ENCODE measurements at regions not wholly inside any gene's neighbourhood (a gene's known extent, or its start where the extent isn't known, plus 50 kb on each side); places are given as distances from the start of the nearest gene placed in this dataset.

- H3K27me3 ChIP-seq: no peaks in the 10 kb centered on the region
- H3K4me1 ChIP-seq: no peaks in the 10 kb centered on the region
- H3K9me3 ChIP-seq: no peaks in the 10 kb centered on the region
- WGBS, 2 donors: 81 to 91% methylated on average over 4 of the region's 4 CpGs
- H3K4me3 ChIP-seq (replicated peaks in 1 of 3): no peak overlapping the region
- intact Hi-C loops (cut with DNase I): no loop called here
- TF ChIP-seq CTCF (IDR thresholded peaks at IDR 0.05): no peak
- no peak for TF ChIP-seq POLR2A (IDR thresholded peaks at IDR 0.05)
- DNase-seq: no peak
- H3K36me3 ChIP-seq: no peaks in the 10 kb centered on the region
- no peak overlapping the region for H3K27ac ChIP-seq
Measured at GRCh38 chr5:167458412-167458811, 833.0 kb upstream of the WWC1 start.

GRCh38 chr5:167460449-167461020 is 830.9 kb upstream of the WWC1 start:
- H3K4me1 ChIP-seq: no peaks in the 10 kb centered on the region
- no peaks in the 10 kb centered on the region for H3K27me3 ChIP-seq
- intact Hi-C loops (cut with DNase I): no loop called here
- no peak for DNase-seq
- H3K4me3 ChIP-seq (replicated peaks in 1 of 3): no peak overlapping the region
- no peaks in the 10 kb centered on the region for H3K36me3 ChIP-seq
- H3K9me3 ChIP-seq: no peaks in the 10 kb centered on the region
- TF ChIP-seq CTCF (IDR thresholded peaks at IDR 0.05): no peak
- TF ChIP-seq POLR2A (IDR thresholded peaks at IDR 0.05): no peak
- no peak overlapping the region for H3K27ac ChIP-seq
- WGBS, 2 donors: 68 to 70% methylated on average over 4 of the region's 4 CpGs

- no peaks in the 10 kb centered on the region for H3K36me3 ChIP-seq
- intact Hi-C loops (cut with DNase I): no loop called here
- H3K4me1 ChIP-seq: no peaks in the 10 kb centered on the region
- no peaks in the 10 kb centered on the region for H3K27me3 ChIP-seq
- WGBS, 2 donors: 91 to 95% methylated on average over 1 of the region's 1 CpG
- no peak overlapping the region for H3K4me3 ChIP-seq (replicated peaks in 1 of 3)
- H3K9me3 ChIP-seq: no peaks in the 10 kb centered on the region
- no peak overlapping the region for H3K27ac ChIP-seq
- no peak for TF ChIP-seq CTCF (IDR thresholded peaks at IDR 0.05)
- TF ChIP-seq POLR2A (IDR thresholded peaks at IDR 0.05): no peak
- no peak for DNase-seq
Measured at GRCh38 chr5:167463939-167464338, 827.5 kb upstream of the WWC1 start.

GRCh38 chr5:167466992-167467391 is 824.5 kb upstream of the WWC1 start:
- 50 to 71% methylated on average over 5 of the region's 5 CpGs for WGBS, 2 donors
- H3K4me1 ChIP-seq: no peaks in the 10 kb centered on the region
- H3K27ac ChIP-seq: no peak overlapping the region
- TF ChIP-seq CTCF (IDR thresholded peaks at IDR 0.05) (no peak), POLR2A (IDR thresholded peaks at IDR 0.05) (no peak)
- intact Hi-C loops (cut with DNase I): no loop called here
- H3K4me3 ChIP-seq (replicated peaks in 1 of 3): no peak overlapping the region
- no peaks in the 10 kb centered on the region for H3K9me3 ChIP-seq
- H3K36me3 ChIP-seq: no peaks in the 10 kb centered on the region
- H3K27me3 ChIP-seq: no peaks in the 10 kb centered on the region
- DNase-seq: no peak

GRCh38 chr5:167472566-167473108 is 818.8 kb upstream of the WWC1 start:
- no peak for DNase-seq
- H3K27me3 ChIP-seq: no peaks in the 10 kb centered on the region
- intact Hi-C loops (cut with DNase I): no loop called here
- TF ChIP-seq POLR2A (IDR thresholded peaks at IDR 0.05): no peak
- no peak for TF ChIP-seq CTCF (IDR thresholded peaks at IDR 0.05)
- H3K4me3 ChIP-seq (replicated peaks in 1 of 3): no peak overlapping the region
- no peaks in the 10 kb centered on the region for H3K36me3 ChIP-seq
- no peaks in the 10 kb centered on the region for H3K4me1 ChIP-seq
- 66 to 77% methylated on average over 5 of the region's 5 CpGs for WGBS, 2 donors
- no peaks in the 10 kb centered on the region for H3K9me3 ChIP-seq
- H3K27ac ChIP-seq: no peak overlapping the region

Measured in thyroid gland (tissue), 4 donors.